ENCODE measurements at regions not wholly inside any gene's neighbourhood (a gene's known extent, or its start where the extent isn't known, plus 50 kb on each side); places are given as distances from the start of the nearest gene placed in this dataset.

DNA sequence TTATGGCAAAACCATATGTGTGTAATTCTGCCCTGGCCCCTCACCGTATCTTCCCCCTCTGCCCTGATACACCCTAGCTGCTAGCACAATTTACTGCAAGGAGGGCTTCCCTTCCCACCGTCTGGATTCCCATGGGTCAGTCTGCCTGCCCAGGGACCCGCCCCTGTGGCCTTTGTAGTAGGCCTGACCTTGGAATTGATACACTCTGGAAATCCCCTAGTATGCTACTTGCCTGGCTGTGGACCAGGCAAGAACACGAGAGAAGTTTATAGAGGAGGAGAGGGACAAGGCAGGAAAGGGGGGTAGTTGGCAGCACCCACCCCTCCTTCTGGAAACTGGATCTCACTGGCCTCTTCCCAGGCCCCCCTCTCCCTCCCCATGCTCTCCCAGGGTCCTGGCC, 115.8 kb upstream of the CCL21 start:
- TF ChIP-seq, protein P1, sequence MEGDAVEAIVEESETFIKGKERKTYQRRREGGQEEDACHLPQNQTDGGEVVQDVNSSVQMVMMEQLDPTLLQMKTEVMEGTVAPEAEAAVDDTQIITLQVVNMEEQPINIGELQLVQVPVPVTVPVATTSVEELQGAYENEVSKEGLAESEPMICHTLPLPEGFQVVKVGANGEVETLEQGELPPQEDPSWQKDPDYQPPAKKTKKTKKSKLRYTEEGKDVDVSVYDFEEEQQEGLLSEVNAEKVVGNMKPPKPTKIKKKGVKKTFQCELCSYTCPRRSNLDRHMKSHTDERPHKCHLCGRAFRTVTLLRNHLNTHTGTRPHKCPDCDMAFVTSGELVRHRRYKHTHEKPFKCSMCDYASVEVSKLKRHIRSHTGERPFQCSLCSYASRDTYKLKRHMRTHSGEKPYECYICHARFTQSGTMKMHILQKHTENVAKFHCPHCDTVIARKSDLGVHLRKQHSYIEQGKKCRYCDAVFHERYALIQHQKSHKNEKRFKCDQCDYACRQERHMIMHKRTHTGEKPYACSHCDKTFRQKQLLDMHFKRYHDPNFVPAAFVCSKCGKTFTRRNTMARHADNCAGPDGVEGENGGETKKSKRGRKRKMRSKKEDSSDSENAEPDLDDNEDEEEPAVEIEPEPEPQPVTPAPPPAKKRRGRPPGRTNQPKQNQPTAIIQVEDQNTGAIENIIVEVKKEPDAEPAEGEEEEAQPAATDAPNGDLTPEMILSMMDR (IDR thresholded peaks at IDR 0.05) = no peak

GRCh38 chr9:34823778-34824177, 113.8 kb upstream of the CCL21 start:
- TF ChIP-seq, protein P1 (IDR thresholded peaks at IDR 0.05) = no peak

GRCh38 chr9:34810187-34810524, 100.2 kb upstream of the CCL21 start:
- TF ChIP-seq, protein P1 (IDR thresholded peaks at IDR 0.05) = no peak

DNA sequence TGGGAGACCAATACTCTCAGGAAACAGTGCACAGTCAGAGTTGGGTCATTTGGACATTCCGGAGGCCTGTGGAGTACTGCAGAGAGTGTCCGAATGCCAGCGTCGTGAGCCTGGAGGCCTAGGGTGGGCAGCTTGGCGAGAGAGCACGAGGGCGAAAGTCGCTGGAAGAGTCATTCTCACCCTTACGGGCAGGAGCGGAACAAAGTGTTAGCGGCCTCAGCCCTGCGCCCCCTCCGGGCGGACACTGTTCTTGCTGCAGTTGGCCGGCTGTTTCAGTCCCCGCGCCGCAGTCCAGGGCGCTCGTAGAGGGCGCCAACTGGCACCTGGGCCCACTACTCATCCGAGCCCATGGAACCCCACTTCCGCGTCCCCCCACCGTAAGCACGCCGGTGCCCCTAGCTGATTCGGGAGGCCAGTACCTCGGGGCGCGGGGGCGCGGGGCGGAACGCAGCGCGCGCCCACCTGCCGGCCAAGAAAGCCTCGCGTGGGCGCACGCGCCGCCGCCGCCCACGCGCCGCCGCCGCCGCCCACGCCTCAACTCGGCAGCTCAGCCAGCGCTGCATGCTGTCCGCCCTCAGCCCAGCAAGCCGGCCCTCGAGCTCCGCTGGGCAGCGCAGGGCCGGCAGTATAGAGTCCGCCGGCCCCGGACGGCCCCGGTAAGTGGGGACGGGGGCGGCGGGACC, 99.7 kb upstream of the CCL21 start:
- TF ChIP-seq, protein P1 (IDR thresholded peaks at IDR 0.05) = no peak

DNA sequence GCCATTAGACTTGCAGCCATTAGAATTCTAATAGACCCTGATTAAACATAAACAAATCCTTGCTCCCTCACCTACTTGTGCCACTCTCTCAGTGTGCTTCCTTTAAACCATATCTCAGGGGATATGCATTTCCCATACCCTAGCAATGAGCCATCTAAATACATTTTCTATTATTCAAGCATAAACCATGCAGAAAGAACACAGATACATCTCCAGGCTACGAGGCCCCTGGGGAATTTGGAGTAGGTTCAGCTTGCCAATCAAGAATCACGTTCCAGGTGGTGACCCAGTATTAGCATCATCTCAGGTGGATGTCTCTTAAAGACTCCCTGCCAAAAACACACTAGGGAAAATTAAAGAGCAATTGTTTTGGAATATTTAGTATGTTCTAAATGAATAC, 93.0 kb upstream of the CCL21 start:
- TF ChIP-seq, protein P1 (IDR thresholded peaks at IDR 0.05) = no peak

DNA sequence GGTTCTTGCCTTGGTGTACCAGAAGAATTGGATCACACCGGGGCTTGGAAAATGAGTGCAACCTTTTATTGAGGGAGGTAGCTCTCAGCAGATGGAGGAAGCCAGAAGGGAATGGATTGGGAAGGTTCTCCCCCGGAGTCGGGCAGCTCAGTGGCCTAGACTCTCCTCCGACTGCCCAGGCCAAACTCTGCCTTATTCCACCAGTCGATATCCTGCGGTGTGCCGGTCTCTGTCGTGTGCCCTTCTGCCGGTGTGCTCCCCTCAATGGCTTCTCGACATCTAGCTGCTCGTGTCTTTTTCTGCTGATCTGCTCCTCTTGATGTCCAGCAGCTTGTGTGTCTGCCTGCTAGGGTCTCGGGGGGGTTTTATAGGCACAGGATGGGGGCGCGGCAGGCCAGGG, 87.4 kb upstream of the CCL21 start:
- TF ChIP-seq, protein P1 (IDR thresholded peaks at IDR 0.05) = no peak

DNA sequence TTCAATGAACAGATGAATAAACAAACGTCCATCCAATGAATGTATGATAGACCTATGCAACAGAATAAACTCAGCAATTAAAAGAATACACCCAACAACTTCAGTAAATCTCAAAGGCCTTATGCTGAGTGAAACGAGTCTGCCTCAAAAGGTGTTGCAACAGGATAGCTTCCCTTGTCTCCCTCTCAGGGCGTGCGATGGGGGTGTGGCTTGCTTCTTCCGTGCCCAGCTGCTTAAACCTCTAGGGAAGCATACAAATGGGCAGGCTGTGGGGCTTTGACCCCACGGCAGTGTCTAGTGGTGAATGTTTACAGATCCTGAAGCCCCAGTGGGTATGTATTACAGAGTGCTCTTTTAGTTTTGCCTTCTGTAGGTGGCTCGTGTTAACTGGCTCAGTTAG, 87.0 kb upstream of the CCL21 start:
- TF ChIP-seq, protein P1 (IDR thresholded peaks at IDR 0.05) = no peak

GRCh38 chr9:34793428-34793827, 83.5 kb upstream of the CCL21 start:
- TF ChIP-seq, protein P1 (IDR thresholded peaks at IDR 0.05) = no peak
